ENCODE measurements at regions not wholly inside any gene's neighbourhood (a gene's known extent, or its start where the extent isn't known, plus 50 kb on each side); places are given as distances from the start of the nearest gene placed in this dataset.

GRCh38 chr2:204051476-204051875 is 114.9 kb downstream of the ICOS start:
- Histone ChIP-seq H2AFZ (ENCODE audit: low read depth, low read length, poor library complexity, severe bottlenecking) (no peak overlapping the region), H3K27ac (ENCODE audit: low read depth, low read length) (no peak overlapping the region), H3K36me3 (ENCODE audit: control insufficient read depth in 1 of 2, insufficient read depth in 2 of 2, low read length in 2 of 2) (no peaks in the 10 kb centered on the region), H4K20me1 (ENCODE audit: insufficient read depth) (no peaks in the 10 kb centered on the region), H3K79me2 (ENCODE audit: insufficient read depth, low read length) (no peaks in the 10 kb centered on the region), H3K9ac (ENCODE audit: low read length) (no peak overlapping the region), H3K4me2 (ENCODE audit: low read length) (no peak overlapping the region), H3K9me2 (ENCODE audit: insufficient read depth) (no peaks in the 10 kb centered on the region), H3K9me3 (ENCODE audit: control insufficient read depth in 1 of 2, insufficient read depth in 1 of 2, low read depth in 1 of 2, low read length in 2 of 2) (no peaks in the 10 kb centered on the region), H3K4me1 (ENCODE audit: control insufficient read depth in 1 of 2, insufficient read depth in 2 of 2, low read length in 2 of 2) (no peaks in the 10 kb centered on the region), H3K27me3 (ENCODE audit: insufficient read depth, low read length) (0 out of 2 replicates have a peak, but pooled peaks cover 3% of the 10 kb centered on the region), H3K4me3 (replicated peaks in 1 of 2; ENCODE audit: low read depth in 1 of 2, low read length in 2 of 2) (no peak overlapping the region)
- intact Hi-C loops (cut with micrococcal nuclease), result no loop called here
- BruUV-seq (replicated peaks), result no TSS peak
- peak; percentile 15 for DNase-seq (ENCODE audit: low read depth, low spot score)
- peak; percentile 90 for ATAC-seq
- POLR2A ChIA-PET, result no interaction called here
- CTCF ChIA-PET, result interaction anchor here (1.0 to 1.7 kb wide), 5 partner anchors 10 to 22 kb away, joined by 3 to 4 read pairs (median 4); no protein-coding TSS in a partner anchor
- RAD21 ChIA-PET (ENCODE audit: low non-redundant PET in 1 of 2, low total read pairs in 2 of 2, uncharacterized antibody in 2 of 2, unreplicated experiment in 2 of 2), result no interaction called here
- no peak for TF ChIP-seq SIN3A (IDR thresholded peaks at IDR 0.05; ENCODE audit: low read depth)
- TF ChIP-seq CTCF (IDR thresholded peaks at IDR 0.05 in 2 of 3, conservative IDR thresholded peaks at IDR 0.05 in 1 of 3; ENCODE audit: borderline replicate concordance in 1 of 3, insufficient read depth in 1 of 3, low read depth in 2 of 3, low read length in 2 of 3), result peak; percentile 36 to 70 (median 59); a peak in 5 of 6 replicates
- no peak for TF ChIP-seq ZNF274 (IDR thresholded peaks at IDR 0.05; ENCODE audit: low read depth, low read length)
- no peak for TF ChIP-seq POLR2A (IDR thresholded peaks at IDR 0.05; ENCODE audit: borderline replicate concordance, extremely low read depth, insufficient read depth, insufficient read length)
- peak; percentile 27; the same call in 1 of the 2 replicates for TF ChIP-seq RAD21 (IDR thresholded peaks at IDR 0.05; ENCODE audit: low read depth)
- no peak for TF ChIP-seq EZH2 (IDR thresholded peaks at IDR 0.05)
- no peak for TF ChIP-seq FOSL1 (IDR thresholded peaks at IDR 0.05; ENCODE audit: low read depth)
- no peak for TF ChIP-seq EZH2phosphoT487 (IDR thresholded peaks at IDR 0.05; ENCODE audit: borderline replicate concordance)
- no peak for TF ChIP-seq ELF1 (IDR thresholded peaks at IDR 0.05; ENCODE audit: borderline replicate concordance, low read depth)
